ENCODE measurements at regions not wholly inside any gene's neighbourhood (a gene's known extent, or its start where the extent isn't known, plus 50 kb on each side); places are given as distances from the start of the nearest gene placed in this dataset.

DNA sequence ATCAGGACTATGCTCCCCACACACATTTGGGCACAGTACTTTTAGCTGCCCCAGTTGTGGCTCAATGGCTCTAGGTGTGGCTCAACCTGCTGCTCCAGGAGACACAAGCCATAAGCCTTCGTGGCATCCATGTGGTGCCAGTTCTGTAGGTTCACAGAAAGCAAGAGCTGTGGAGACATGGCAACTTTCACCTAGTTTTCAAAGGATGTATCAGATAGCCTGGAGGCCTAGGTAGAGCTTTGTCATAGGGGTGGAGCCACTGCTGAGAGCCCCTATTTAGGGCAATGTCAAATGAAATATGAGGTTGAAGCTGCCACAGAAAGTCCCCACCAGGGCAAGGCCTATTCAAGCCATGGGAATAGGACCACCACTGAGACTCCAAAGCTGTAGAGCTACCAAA lies 210.5 kb downstream of the LMO4 start:
- Histone ChIP-seq H3K27ac (ENCODE audit: low read depth in 1 of 2, low read length in 2 of 2) (no peak overlapping the region), H3K27me3 (ENCODE audit: control insufficient read depth in 1 of 2, insufficient read depth in 2 of 2, low read length in 2 of 2) (no peaks in the 10 kb centered on the region), H3K9me3 (ENCODE audit: control insufficient read depth in 1 of 2, insufficient read depth in 1 of 2, low read length in 2 of 2) (peaks cover 3 to 13% of the 10 kb centered on the region in 2 experiments), H3K4me3 (ENCODE audit: low read length) (no peak overlapping the region), H3K36me3 (ENCODE audit: insufficient read depth, low read length) (no peaks in the 10 kb centered on the region), H3K4me1 (ENCODE audit: insufficient read depth, low read length) (no peaks in the 10 kb centered on the region)
- intact Hi-C loops (cut with DNase I, micrococcal nuclease) = no loop called here
- H3K27ac Mint-ChIP-seq = no peak overlapping the region
- no peaks in the 10 kb centered on the region for H3K4me1 Mint-ChIP-seq (ENCODE audit: low read depth)
- no peaks in the 10 kb centered on the region for H3K36me3 Mint-ChIP-seq (ENCODE audit: low read depth)
- DNase-seq = no peak
- ChIA-PET CTCF (no interaction called here), POLR2A (no interaction called here)
- H3K4me3 Mint-ChIP-seq = no peak overlapping the region
- peaks cover 18% of the 10 kb centered on the region for H3K9me3 Mint-ChIP-seq
- ATAC-seq (ENCODE audit: poor library complexity) = no peak
- peaks cover 9% of the 10 kb centered on the region for H3K27me3 Mint-ChIP-seq
- TF ChIP-seq, protein P1, sequence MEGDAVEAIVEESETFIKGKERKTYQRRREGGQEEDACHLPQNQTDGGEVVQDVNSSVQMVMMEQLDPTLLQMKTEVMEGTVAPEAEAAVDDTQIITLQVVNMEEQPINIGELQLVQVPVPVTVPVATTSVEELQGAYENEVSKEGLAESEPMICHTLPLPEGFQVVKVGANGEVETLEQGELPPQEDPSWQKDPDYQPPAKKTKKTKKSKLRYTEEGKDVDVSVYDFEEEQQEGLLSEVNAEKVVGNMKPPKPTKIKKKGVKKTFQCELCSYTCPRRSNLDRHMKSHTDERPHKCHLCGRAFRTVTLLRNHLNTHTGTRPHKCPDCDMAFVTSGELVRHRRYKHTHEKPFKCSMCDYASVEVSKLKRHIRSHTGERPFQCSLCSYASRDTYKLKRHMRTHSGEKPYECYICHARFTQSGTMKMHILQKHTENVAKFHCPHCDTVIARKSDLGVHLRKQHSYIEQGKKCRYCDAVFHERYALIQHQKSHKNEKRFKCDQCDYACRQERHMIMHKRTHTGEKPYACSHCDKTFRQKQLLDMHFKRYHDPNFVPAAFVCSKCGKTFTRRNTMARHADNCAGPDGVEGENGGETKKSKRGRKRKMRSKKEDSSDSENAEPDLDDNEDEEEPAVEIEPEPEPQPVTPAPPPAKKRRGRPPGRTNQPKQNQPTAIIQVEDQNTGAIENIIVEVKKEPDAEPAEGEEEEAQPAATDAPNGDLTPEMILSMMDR (IDR thresholded peaks at IDR 0.05) = no peak

DNA sequence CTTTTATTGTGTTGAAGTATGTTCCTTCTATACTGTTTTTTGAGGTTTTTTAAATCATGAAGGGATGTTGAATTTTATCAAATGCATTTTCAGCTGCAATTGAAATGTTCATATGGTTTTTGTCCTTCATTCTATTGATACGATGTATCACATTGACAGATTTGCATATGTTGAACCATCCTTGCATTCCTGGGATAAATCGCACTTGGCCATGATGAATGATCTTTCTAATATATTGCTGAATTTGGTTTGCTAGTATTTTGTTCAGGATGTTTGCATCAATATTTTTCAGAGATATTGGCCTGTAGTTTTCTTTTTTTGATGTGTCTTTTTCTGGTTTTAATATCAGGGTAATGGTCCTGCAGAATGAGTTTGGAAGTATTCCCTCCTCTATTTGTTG lies 214.0 kb downstream of the LMO4 start:
- peaks cover 30% of the 10 kb centered on the region for H3K9me3 Mint-ChIP-seq
- POLR2A ChIA-PET = no interaction called here
- no peak overlapping the region for H3K4me3 Mint-ChIP-seq

DNA sequence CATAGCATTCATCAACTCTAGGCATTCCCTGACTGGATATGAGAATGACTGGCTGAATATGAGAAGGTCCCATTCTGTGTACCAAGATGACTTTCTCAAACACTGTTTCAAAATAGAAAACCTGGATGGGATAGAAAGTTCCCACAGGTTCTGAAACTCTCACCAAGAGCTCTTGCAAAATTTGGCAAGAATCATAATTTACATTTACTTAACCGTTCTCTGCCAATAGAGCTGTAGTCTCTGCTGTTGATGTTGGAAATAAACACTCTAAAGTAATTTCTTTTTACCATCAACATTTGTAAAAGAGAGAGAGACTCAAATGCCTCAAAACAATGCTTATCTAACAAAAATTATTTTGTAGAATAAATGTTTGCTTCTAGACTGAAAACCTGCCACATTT lies 221.1 kb downstream of the LMO4 start:
- no peaks in the 10 kb centered on the region for H3K27me3 ChIP-seq (ENCODE audit: control insufficient read depth in 1 of 2, insufficient read depth in 2 of 2, low read length in 2 of 2)
- no peaks in the 10 kb centered on the region for H3K27me3 Mint-ChIP-seq
- DNase-seq (no peak), ATAC-seq (ENCODE audit: poor library complexity) (no peak)
- ChIA-PET CTCF (no interaction called here), POLR2A (no interaction called here)
- H3K4me3 Mint-ChIP-seq = no peak overlapping the region
- H3K9me3 ChIP-seq (ENCODE audit: control insufficient read depth in 1 of 2, insufficient read depth in 1 of 2, low read length in 2 of 2) = peaks cover 0 to 4% of the 10 kb centered on the region in 2 experiments
- H3K4me1 Mint-ChIP-seq (ENCODE audit: low read depth) = no peaks in the 10 kb centered on the region
- H3K27ac ChIP-seq (ENCODE audit: low read depth in 1 of 2, low read length in 2 of 2) = no peak overlapping the region
- no peaks in the 10 kb centered on the region for H3K36me3 ChIP-seq (ENCODE audit: insufficient read depth, low read length)
- intact Hi-C loops (cut with DNase I, micrococcal nuclease) = no loop called here
- H3K4me3 ChIP-seq (ENCODE audit: low read length) = no peak overlapping the region
- TF ChIP-seq, protein P1 (IDR thresholded peaks at IDR 0.05) = no peak
- H3K9me3 Mint-ChIP-seq = peaks cover 9% of the 10 kb centered on the region
- no peak overlapping the region for H3K27ac Mint-ChIP-seq
- no peaks in the 10 kb centered on the region for H3K4me1 ChIP-seq (ENCODE audit: insufficient read depth, low read length)
- no peaks in the 10 kb centered on the region for H3K36me3 Mint-ChIP-seq (ENCODE audit: low read depth)

More for the DNA sequence above, 214.0 kb downstream of the LMO4 start:
- Histone ChIP-seq H3K36me3 (ENCODE audit: insufficient read depth, low read length) (no peaks in the 10 kb centered on the region), H3K27me3 (ENCODE audit: control insufficient read depth in 1 of 2, insufficient read depth in 2 of 2, low read length in 2 of 2) (no peaks in the 10 kb centered on the region), H3K4me1 (ENCODE audit: insufficient read depth, low read length) (no peaks in the 10 kb centered on the region), H3K9me3 (ENCODE audit: control insufficient read depth in 1 of 2, insufficient read depth in 1 of 2, low read length in 2 of 2) (peaks cover 7 to 13% of the 10 kb centered on the region in 2 experiments), H3K4me3 (ENCODE audit: low read length) (no peak overlapping the region), H3K27ac (ENCODE audit: low read depth in 1 of 2, low read length in 2 of 2) (no peak overlapping the region)
- no peaks in the 10 kb centered on the region for H3K4me1 Mint-ChIP-seq (ENCODE audit: low read depth)
- intact Hi-C loops (cut with DNase I, micrococcal nuclease) = no loop called here
- ATAC-seq (ENCODE audit: poor library complexity) (no peak), DNase-seq (no peak)
- H3K36me3 Mint-ChIP-seq (ENCODE audit: low read depth) = no peaks in the 10 kb centered on the region
- H3K27me3 Mint-ChIP-seq = no peaks in the 10 kb centered on the region
- TF ChIP-seq, protein P1 (IDR thresholded peaks at IDR 0.05) = no peak
- H3K27ac Mint-ChIP-seq = no peak overlapping the region
- CTCF ChIA-PET = no interaction called here

Data from CD4-positive, alpha-beta T cell (primary cell).